HG03108 (cell line): ENCODE measurements at regions not wholly inside any gene's neighbourhood (a gene's known extent, or its start where the extent isn't known, plus 50 kb on each side); places are given as distances from the start of the nearest gene placed in this dataset.

ENCODE experiments used
- ATAC-seq: cut with Tn5 transposase; IDR thresholded peaks from one replicate; pipeline ENCODE4 v1.9.1; 2021; ENCODE audit warnings: moderate library complexity; ENCODE audit not compliant: unreplicated experiment

GRCh38 chr5:162484095-162484494 is 416.5 kb downstream of the GABRG2 start:
- ATAC-seq = no peak

- no peak for ATAC-seq
Observed at GRCh38 chr5:162484986-162485385, 417.4 kb downstream of the GABRG2 start.

GRCh38 chr5:162485666-162486292 is 418.2 kb downstream of the GABRG2 start:
- no peak for ATAC-seq

- no peak for ATAC-seq
Observed at GRCh38 chr5:162487528-162488525, 420.3 kb downstream of the GABRG2 start.

GRCh38 chr5:162496100-162496808 is 428.7 kb downstream of the GABRG2 start:
- no peak for ATAC-seq

- no peak for ATAC-seq
Observed at GRCh38 chr5:162497455-162497854, 429.9 kb downstream of the GABRG2 start.

GRCh38 chr5:162502780-162503179 is 435.2 kb downstream of the GABRG2 start:
- no peak for ATAC-seq

GRCh38 chr5:162503796-162504195 is 436.2 kb downstream of the GABRG2 start:
- ATAC-seq = no peak

GRCh38 chr5:162512935-162513565 is 445.5 kb downstream of the GABRG2 start:
- ATAC-seq = no peak

- ATAC-seq = no peak
Observed at GRCh38 chr5:162514116-162514515, 446.5 kb downstream of the GABRG2 start.

GRCh38 chr5:162520878-162521277 is 453.3 kb downstream of the GABRG2 start:
- ATAC-seq = no peak

- ATAC-seq = no peak
Observed at GRCh38 chr5:162529209-162529608, 461.6 kb downstream of the GABRG2 start.

- no peak for ATAC-seq
Observed at GRCh38 chr5:162529886-162530285, 462.3 kb downstream of the GABRG2 start.

- ATAC-seq = no peak
Observed at GRCh38 chr5:162543437-162543836, 475.9 kb downstream of the GABRG2 start.

- no peak for ATAC-seq
Observed at GRCh38 chr5:162544905-162545304, 477.3 kb downstream of the GABRG2 start.

- no peak for ATAC-seq
Observed at GRCh38 chr5:162550236-162550635, 482.7 kb downstream of the GABRG2 start.

- no peak for ATAC-seq
Observed at GRCh38 chr5:162558120-162558519, 490.5 kb downstream of the GABRG2 start.

GRCh38 chr5:162567644-162568043 is 500.1 kb downstream of the GABRG2 start:
- ATAC-seq = no peak

- ATAC-seq = no peak
Observed at GRCh38 chr5:162573758-162574157, 506.2 kb downstream of the GABRG2 start.

GRCh38 chr5:162591724-162592123 is 524.2 kb downstream of the GABRG2 start:
- no peak for ATAC-seq

GRCh38 chr5:162593881-162594280 is 526.3 kb downstream of the GABRG2 start:
- ATAC-seq = no peak
